ENCODE measurements at regions not wholly inside any gene's neighbourhood (a gene's known extent, or its start where the extent isn't known, plus 50 kb on each side); places are given as distances from the start of the nearest gene placed in this dataset.

DNA sequence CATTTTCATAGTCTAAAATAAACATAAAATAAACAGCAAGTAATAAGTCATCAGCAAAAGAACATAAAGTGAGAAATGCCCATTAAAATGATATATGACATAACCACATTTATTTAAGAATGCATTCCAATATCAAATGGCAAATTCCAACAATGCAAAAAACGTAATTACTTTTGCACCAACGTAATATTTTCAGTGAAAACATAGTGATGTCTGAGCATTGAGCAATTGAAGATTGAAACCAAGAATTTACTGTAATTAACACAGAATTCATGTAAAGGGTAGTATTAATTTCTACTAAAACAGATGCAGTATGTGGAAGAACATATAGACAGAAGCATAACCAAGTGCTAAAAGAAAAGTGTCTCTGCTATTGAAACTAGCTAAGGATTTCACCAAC is 123.0 kb upstream of the TNS3 start:
- DNase-seq: no peak
- Mint-ChIP-seq H3K4me1 (no peaks in the 10 kb centered on the region), H3K4me3 (no peak overlapping the region), H3K27ac (no peak overlapping the region), H3K36me3 (ENCODE audit: low read depth) (no peaks in the 10 kb centered on the region), H3K9me3 (no peaks in the 10 kb centered on the region), H3K27me3 (ENCODE audit: insufficient read depth) (no peaks in the 10 kb centered on the region)
- Histone ChIP-seq H3K9me3 (ENCODE audit: control insufficient read depth, low read length) (no peaks in the 10 kb centered on the region), H3K27ac (ENCODE audit: low read depth, low read length) (no peak overlapping the region), H3K36me3 (ENCODE audit: control insufficient read depth, insufficient read depth, low read length) (no peaks in the 10 kb centered on the region), H3K4me3 (ENCODE audit: low read length) (no peak overlapping the region), H3K27me3 (ENCODE audit: control insufficient read depth, insufficient read depth, low read length, poor library complexity, severe bottlenecking) (no peaks in the 10 kb centered on the region), H3K4me1 (ENCODE audit: control insufficient read depth, insufficient read depth, low read length) (no peaks in the 10 kb centered on the region), H3K9ac (ENCODE audit: extremely low read depth, low read length, poor library complexity, severe bottlenecking) (no peak overlapping the region)
- TF ChIP-seq, protein P1, sequence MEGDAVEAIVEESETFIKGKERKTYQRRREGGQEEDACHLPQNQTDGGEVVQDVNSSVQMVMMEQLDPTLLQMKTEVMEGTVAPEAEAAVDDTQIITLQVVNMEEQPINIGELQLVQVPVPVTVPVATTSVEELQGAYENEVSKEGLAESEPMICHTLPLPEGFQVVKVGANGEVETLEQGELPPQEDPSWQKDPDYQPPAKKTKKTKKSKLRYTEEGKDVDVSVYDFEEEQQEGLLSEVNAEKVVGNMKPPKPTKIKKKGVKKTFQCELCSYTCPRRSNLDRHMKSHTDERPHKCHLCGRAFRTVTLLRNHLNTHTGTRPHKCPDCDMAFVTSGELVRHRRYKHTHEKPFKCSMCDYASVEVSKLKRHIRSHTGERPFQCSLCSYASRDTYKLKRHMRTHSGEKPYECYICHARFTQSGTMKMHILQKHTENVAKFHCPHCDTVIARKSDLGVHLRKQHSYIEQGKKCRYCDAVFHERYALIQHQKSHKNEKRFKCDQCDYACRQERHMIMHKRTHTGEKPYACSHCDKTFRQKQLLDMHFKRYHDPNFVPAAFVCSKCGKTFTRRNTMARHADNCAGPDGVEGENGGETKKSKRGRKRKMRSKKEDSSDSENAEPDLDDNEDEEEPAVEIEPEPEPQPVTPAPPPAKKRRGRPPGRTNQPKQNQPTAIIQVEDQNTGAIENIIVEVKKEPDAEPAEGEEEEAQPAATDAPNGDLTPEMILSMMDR (conservative IDR thresholded peaks at IDR 0.05): no peak
- whole genome bisulfite sequencing, 2 experiments (ENCODE audit: insufficient coverage in 1 of 2, insufficient read length in 1 of 2): 83 to 98% methylated on average over 2 of the region's 2 CpGs

DNA sequence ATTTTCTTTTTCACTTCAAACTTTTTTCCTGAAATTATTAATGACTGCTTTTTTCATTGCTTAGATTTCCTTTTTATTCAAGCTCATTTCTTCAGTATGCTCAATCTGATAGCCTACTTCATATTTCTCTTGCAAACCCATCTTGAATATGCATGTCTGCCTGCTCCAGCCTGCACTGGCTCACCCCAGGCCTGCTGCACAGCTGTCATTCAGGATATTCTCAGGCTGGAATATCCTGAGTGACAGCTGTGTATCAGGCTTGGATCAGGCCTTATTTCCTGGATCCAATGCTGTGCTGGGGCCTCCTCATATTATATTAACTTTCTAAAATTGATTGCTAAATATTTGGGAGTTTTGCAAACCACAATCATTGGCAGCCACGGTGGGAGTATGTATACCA is 120.2 kb upstream of the TNS3 start:
- TF ChIP-seq, protein P1 (conservative IDR thresholded peaks at IDR 0.05): no peak
- Mint-ChIP-seq H3K36me3 (ENCODE audit: low read depth) (no peaks in the 10 kb centered on the region), H3K4me1 (no peaks in the 10 kb centered on the region), H3K9me3 (no peaks in the 10 kb centered on the region), H3K27ac (no peak overlapping the region), H3K4me3 (no peak overlapping the region), H3K27me3 (ENCODE audit: insufficient read depth) (no peaks in the 10 kb centered on the region)
- H3K36me3 ChIP-seq (ENCODE audit: control insufficient read depth, insufficient read depth, low read length): no peaks in the 10 kb centered on the region
- WGBS, 2 experiments (ENCODE audit: insufficient coverage in 1 of 2, insufficient read length in 1 of 2): 88% methylated on average over 1 of the region's 1 CpG; no CpG with 5 or more reads in 1 of the 2 experiments
- no peaks in the 10 kb centered on the region for H3K27me3 ChIP-seq (ENCODE audit: control insufficient read depth, insufficient read depth, low read length, poor library complexity, severe bottlenecking)
- no peaks in the 10 kb centered on the region for H3K4me1 ChIP-seq (ENCODE audit: control insufficient read depth, insufficient read depth, low read length)
- H3K4me3 ChIP-seq (ENCODE audit: low read length): no peak overlapping the region
- no peak overlapping the region for H3K27ac ChIP-seq (ENCODE audit: low read depth, low read length)
- H3K9ac ChIP-seq (ENCODE audit: extremely low read depth, low read length, poor library complexity, severe bottlenecking): no peak overlapping the region
- no peak for DNase-seq
- no peaks in the 10 kb centered on the region for H3K9me3 ChIP-seq (ENCODE audit: control insufficient read depth, low read length)

DNA sequence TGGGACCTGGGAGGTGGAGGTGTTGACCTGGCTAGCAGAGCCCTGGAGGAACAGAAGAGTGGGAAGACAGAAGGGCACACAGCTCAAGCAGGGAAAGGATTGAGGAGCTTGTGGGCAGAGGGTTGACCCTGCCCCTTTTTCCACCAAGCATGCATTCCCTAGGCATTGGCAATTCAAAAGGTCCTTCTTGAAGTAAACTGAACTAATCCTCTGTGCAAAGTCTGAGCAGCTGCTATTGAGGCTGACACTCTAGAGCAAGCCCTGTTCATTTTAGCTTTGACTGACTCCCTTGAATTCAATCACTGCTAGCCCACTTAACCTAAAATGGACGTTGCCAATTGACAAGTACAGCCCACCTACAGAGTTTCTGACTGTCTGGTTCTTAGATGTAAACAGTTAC is 116.5 kb upstream of the TNS3 start:
- H3K9me3 Mint-ChIP-seq: no peaks in the 10 kb centered on the region
- H3K4me1 ChIP-seq (ENCODE audit: control insufficient read depth, insufficient read depth, low read length): no peaks in the 10 kb centered on the region
- no peak overlapping the region for H3K27ac ChIP-seq (ENCODE audit: low read depth, low read length)
- no peaks in the 10 kb centered on the region for H3K36me3 Mint-ChIP-seq (ENCODE audit: low read depth)
- no peak overlapping the region for H3K4me3 Mint-ChIP-seq
- no peak overlapping the region for H3K9ac ChIP-seq (ENCODE audit: extremely low read depth, low read length, poor library complexity, severe bottlenecking)
- no peak overlapping the region for H3K27ac Mint-ChIP-seq
- DNase-seq: no peak
- no peaks in the 10 kb centered on the region for H3K9me3 ChIP-seq (ENCODE audit: control insufficient read depth, low read length)
- 90 to 100% methylated on average over 1 of the region's 1 CpG for WGBS, 2 experiments (ENCODE audit: insufficient coverage in 1 of 2, insufficient read length in 1 of 2)
- no peaks in the 10 kb centered on the region for H3K27me3 Mint-ChIP-seq (ENCODE audit: insufficient read depth)
- no peaks in the 10 kb centered on the region for H3K4me1 Mint-ChIP-seq
- no peaks in the 10 kb centered on the region for H3K36me3 ChIP-seq (ENCODE audit: control insufficient read depth, insufficient read depth, low read length)
- TF ChIP-seq, protein P1 (conservative IDR thresholded peaks at IDR 0.05): no peak
- H3K4me3 ChIP-seq (ENCODE audit: low read length): no peak overlapping the region
- no peaks in the 10 kb centered on the region for H3K27me3 ChIP-seq (ENCODE audit: control insufficient read depth, insufficient read depth, low read length, poor library complexity, severe bottlenecking)

Measured in endodermal cell (in vitro differentiated cells).